HUES48 (cell line): ENCODE measurements at regions not wholly inside any gene's neighbourhood (a gene's known extent, or its start where the extent isn't known, plus 50 kb on each side); places are given as distances from the start of the nearest gene placed in this dataset.
A peak's percentile ranks its signal among the peaks of the same experiment; 100 is the strongest.

Source experiments
- H3K27ac ChIP-seq: one replicate; pipeline ENCODE4 v1.7.0; 2013; ENCODE audit warnings: low read depth, low read length, inconsistent platforms
- H3K27me3 ChIP-seq: 2 replicates; pipeline ENCODE4 v1.6.1; 2013; ENCODE audit warnings: mild to moderate bottlenecking, low read length; ENCODE audit not compliant: control insufficient read depth, insufficient read depth
- H3K36me3 ChIP-seq: 2 replicates; pipeline ENCODE4 v1.6.1; 2013; ENCODE audit warnings: low read length; ENCODE audit not compliant: control insufficient read depth, insufficient read depth
- H3K4me1 ChIP-seq: 2 replicates; pipeline ENCODE4 v1.6.1; 2013; ENCODE audit warnings: mild to moderate bottlenecking, low read length; ENCODE audit not compliant: control insufficient read depth, insufficient read depth
- H3K4me3 ChIP-seq: 2 replicates; pipeline ENCODE4 v1.5.1; 2013; ENCODE audit warnings: mild to moderate bottlenecking, low read depth, low read length
- H3K9ac ChIP-seq: 2 replicates; pipeline ENCODE4 v1.6.1; 2013; ENCODE audit warnings: mild to moderate bottlenecking, low read depth, low read length, moderate library complexity
- H3K9me3 ChIP-seq: 2 replicates; pipeline ENCODE4 v1.6.1; 2013; ENCODE audit warnings: low read length; ENCODE audit not compliant: control insufficient read depth, insufficient read depth

DNA sequence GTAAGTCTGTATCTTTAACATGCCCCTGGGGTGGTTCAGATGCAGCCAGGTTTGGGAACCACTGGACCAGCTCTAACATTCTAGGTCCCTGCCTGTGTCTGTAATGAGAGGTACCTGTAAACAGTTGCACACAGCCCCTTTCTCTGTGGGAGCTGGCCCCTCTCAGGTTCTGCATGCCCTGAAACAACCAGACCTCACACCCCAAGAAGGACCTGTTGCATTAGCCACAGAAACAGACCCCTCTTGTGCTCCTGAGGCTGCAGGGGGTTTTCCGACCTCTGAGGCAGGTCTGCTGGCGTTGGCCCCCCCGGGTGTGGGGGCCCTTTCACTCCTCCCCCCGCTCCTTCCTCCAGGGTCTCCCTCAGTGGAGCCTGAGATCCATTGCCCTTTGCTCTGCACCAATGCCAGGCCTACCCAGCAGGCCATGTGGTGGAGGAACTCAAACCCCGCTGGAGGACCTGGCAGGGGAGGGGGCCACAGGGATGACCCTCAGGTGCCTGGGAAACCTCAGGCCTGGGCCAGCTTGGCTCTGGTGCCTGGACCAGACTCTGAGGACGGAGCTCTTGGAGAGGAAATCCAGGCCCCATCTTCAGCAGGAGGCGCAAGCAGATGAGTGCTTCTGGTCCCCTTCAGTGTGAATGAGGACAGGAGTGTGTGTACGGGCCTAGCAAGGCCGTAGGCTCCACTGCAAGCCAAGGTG is 61.4 kb upstream of the PJA1 start:
- Histone ChIP-seq H3K27me3 (peaks cover 34% of the 10 kb centered on the region), H3K9ac (no peak overlapping the region), H3K27ac (no peak overlapping the region), H3K36me3 (no peaks in the 10 kb centered on the region), H3K4me1 (peaks cover 13% of the 10 kb centered on the region), H3K9me3 (peaks cover 18% of the 10 kb centered on the region), H3K4me3 (no peak overlapping the region)

DNA sequence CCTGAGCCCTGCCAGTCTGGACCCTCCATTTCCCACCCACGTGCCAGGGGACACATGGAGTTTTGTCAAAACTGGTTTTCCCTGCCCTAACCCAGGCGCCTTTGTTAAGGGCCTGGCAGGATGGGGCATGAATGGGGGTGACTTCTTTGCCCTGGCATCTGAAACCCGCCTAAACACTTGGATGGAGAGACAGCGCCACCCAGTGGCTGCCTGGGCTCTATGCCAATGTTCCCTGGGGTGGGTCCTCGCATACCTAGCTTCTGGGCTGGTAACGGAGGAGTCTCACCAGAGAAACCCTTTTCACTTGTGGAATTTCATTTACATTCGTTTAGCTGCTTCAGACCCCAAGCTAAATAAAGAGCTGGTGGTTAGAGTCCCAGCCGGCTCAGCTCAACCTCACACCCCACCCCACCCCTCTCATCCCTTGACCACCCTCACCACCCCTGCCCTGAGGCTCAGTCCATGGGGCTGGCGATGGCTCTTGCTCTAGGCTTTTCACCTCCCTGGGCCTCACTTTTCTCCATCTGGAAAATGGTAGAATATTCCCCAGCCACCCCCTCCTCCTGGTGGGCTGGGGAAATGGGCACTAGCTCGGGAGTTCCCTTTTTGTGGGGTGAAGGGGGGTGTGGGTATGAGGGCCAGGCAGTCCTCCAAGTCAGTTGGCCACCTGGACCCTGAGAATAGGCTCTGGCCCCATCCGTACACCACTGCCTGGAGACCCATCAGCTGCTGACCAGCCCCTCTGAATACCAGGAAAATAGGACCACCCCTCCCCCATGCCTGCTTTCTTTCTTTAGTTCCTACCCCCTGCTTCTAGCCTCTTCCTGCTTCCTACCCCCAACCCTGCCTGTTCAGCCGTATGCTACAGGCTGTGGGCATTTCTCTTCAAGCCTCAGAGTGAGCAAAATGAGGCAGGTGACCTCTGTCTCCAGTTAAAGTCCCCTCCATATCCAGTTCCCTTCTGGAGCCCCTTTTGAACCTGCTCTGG is 57.1 kb upstream of the PJA1 start:
- Histone ChIP-seq H3K4me1 (peaks cover 13% of the 10 kb centered on the region), H3K36me3 (no peaks in the 10 kb centered on the region), H3K9me3 (peaks cover 13% of the 10 kb centered on the region), H3K27ac (peak overlapping the region; percentile 84), H3K4me3 (peak overlapping the region; percentile 37), H3K9ac (0 out of 2 replicates have a peak overlapping the region, but pooled peaks have one; percentile 34), H3K27me3 (peaks cover 29% of the 10 kb centered on the region)

- no peaks in the 10 kb centered on the region for H3K36me3 ChIP-seq
- H3K4me3 ChIP-seq = peak overlapping the region; percentile 37; the same call in 1 of the 2 replicates
- peaks cover 29% of the 10 kb centered on the region for H3K27me3 ChIP-seq
- H3K4me1 ChIP-seq = peaks cover 13% of the 10 kb centered on the region
- H3K9me3 ChIP-seq = peaks cover 18% of the 10 kb centered on the region
- H3K9ac ChIP-seq = 0 out of 2 replicates have a peak overlapping the region, but pooled peaks have one; percentile 34
- H3K27ac ChIP-seq = peak overlapping the region; percentile 84
Observed at GRCh38 chrX:69221239-69222102, 56.2 kb upstream of the PJA1 start.

GRCh38 chrX:69218407-69218997 is 53.2 kb upstream of the PJA1 start:
- Histone ChIP-seq H3K9me3 (peaks cover 18% of the 10 kb centered on the region), H3K27ac (no peak overlapping the region), H3K36me3 (no peaks in the 10 kb centered on the region), H3K4me3 (no peak overlapping the region), H3K4me1 (peaks cover 8% of the 10 kb centered on the region), H3K9ac (no peak overlapping the region), H3K27me3 (peaks cover 8% of the 10 kb centered on the region)

DNA sequence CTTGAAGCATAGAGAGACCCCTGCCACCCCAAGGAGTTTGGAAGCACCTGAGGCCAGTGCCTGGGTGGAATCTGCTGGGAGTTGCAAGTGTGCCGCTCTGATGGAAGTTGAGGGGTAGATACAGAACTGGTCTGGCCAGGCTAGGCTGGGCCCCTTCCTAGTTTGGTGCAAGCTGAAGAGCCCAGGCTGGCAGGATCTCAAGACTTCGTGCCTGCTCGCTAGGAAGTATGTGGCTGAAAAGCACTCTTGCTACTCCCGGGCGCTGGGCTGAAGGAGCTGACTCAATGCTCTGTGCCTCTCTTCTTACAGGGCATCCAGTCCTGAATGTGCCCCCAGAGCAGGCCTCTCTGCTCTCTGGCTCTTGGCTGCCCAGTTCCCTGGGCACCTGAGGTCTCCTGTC is 51.7 kb upstream of the PJA1 start:
- Histone ChIP-seq H3K4me3 (no peak overlapping the region), H3K36me3 (no peaks in the 10 kb centered on the region), H3K27me3 (no peaks in the 10 kb centered on the region), H3K9me3 (peaks cover 26% of the 10 kb centered on the region), H3K27ac (no peak overlapping the region), H3K9ac (no peak overlapping the region), H3K4me1 (no peaks in the 10 kb centered on the region; the same call in 1 of the 2 replicates)

- Histone ChIP-seq H3K4me3 (no peak overlapping the region), H3K4me1 (no peaks in the 10 kb centered on the region), H3K9ac (no peak overlapping the region), H3K27ac (no peak overlapping the region), H3K36me3 (no peaks in the 10 kb centered on the region), H3K9me3 (peaks cover 27% of the 10 kb centered on the region), H3K27me3 (no peaks in the 10 kb centered on the region)
Observed at GRCh38 chrX:69216446-69216845, 51.2 kb upstream of the PJA1 start.

DNA sequence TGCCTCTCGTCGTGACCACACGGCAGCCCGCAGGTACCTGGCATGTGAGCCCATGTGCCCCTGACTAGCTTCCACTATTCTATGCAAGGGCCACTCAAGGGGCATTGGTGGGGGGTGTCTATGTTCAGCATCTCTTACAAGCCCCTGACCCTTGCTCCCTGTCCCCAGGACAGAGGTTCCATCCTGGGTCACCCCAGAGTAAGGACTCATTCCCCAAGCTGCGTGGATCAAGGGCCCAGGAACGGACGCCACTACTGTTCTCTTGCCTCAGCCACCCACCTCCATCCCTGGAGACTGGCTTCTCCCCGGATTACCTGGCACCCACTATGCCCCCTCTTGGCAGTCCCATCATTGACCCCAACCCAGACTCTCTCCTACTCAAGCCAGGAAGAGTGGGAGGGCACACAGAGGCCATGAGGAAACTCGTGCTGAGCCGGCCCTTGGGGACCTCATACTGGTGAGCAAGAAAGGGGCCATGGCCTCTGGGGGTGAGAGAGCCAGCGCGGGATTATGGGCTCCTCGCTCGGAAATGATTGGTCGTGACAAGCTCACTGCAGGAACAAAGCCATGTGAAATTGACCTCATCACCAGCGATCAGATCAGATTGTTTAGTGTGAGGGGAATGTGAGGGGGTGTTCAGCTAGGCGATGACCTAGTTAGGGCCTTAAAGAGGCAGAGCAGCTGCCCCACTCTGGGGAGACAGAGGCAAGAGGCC is 50.1 kb upstream of the PJA1 start:
- H3K27me3 ChIP-seq = no peaks in the 10 kb centered on the region
- no peaks in the 10 kb centered on the region for H3K36me3 ChIP-seq
- H3K9ac ChIP-seq = no peak overlapping the region
- no peaks in the 10 kb centered on the region for H3K4me1 ChIP-seq
- no peak overlapping the region for H3K27ac ChIP-seq
- no peak overlapping the region for H3K4me3 ChIP-seq
- peaks cover 27% of the 10 kb centered on the region for H3K9me3 ChIP-seq
